CD4-positive, CD25-positive, alpha-beta regulatory T cell (primary cell): ENCODE measurements at regions not wholly inside any gene's neighbourhood (a gene's known extent, or its start where the extent isn't known, plus 50 kb on each side); places are given as distances from the start of the nearest gene placed in this dataset.

Source experiments
- ATAC-seq, 2 donors: fragments of 150-1000 bp; cut with Tn5 transposase; one replicate each; pipeline ENCODE4 v1.10.0; 2021; ENCODE audit warnings: low read depth in 2 of 2, moderate number of reproducible peaks in 2 of 2, moderate library complexity in 1 of 2
- DNase-seq, 3 donors: peaks; one replicate each; pipeline versions ENCODE4 v3.0.0 to v3.0.0-alpha.2; 2012 to 2022; ENCODE audit warnings: mixed read lengths in 1 of 3
- H3K27ac ChIP-seq: one replicate; pipeline ENCODE4 v1.7.0; 2013; ENCODE audit warnings: mild to moderate bottlenecking, low read length; ENCODE audit not compliant: insufficient read depth, poor library complexity, severe bottlenecking
- H3K27me3 ChIP-seq: one replicate; pipeline ENCODE4 v1.7.0; 2013; ENCODE audit warnings: low read length; ENCODE audit not compliant: control insufficient read depth, insufficient read depth
- H3K36me3 ChIP-seq: one replicate; pipeline ENCODE4 v1.7.0; 2013; ENCODE audit warnings: mild to moderate bottlenecking, low read length, moderate library complexity; ENCODE audit not compliant: control insufficient read depth, insufficient read depth
- H3K4me1 ChIP-seq: 2 replicates; pipeline ENCODE4 v1.7.0; 2013; ENCODE audit warnings: mild to moderate bottlenecking, low read length; ENCODE audit not compliant: insufficient read depth, control insufficient read depth, poor library complexity, severe bottlenecking
- H3K4me3 ChIP-seq: one replicate; pipeline ENCODE4 v1.7.0; 2013; ENCODE audit warnings: low read depth, mild to moderate bottlenecking, low read length, moderate library complexity
- H3K9me3 ChIP-seq, 2 experiments: 1 replicate in 1 of 2; 2 replicates in 1 of 2; pipeline ENCODE4 v1.7.0; 2013; ENCODE audit warnings: low read length in 2 of 2, mild to moderate bottlenecking in 1 of 2, moderate library complexity in 1 of 2; ENCODE audit not compliant: control insufficient read depth in 2 of 2
- H3K27ac Mint-ChIP-seq, 3 donors: one replicate each; pipeline ENCODE4 v1.8.0; 2020 to 2022; ENCODE audit warnings: mild to moderate bottlenecking in 3 of 3, mixed read lengths in 3 of 3, moderate library complexity in 2 of 3
- H3K27me3 Mint-ChIP-seq: one replicate; pipeline ENCODE4 v1.8.0; 2022; ENCODE audit warnings: mild to moderate bottlenecking, mixed read lengths
- H3K36me3 Mint-ChIP-seq: one replicate; pipeline ENCODE4 v1.8.0; 2020; ENCODE audit warnings: mixed read lengths
- H3K4me1 Mint-ChIP-seq, 4 donors: one replicate each; pipeline ENCODE4 v1.8.0; 2020 to 2022; ENCODE audit warnings: mixed read lengths in 4 of 4, mild to moderate bottlenecking in 1 of 4
- H3K4me3 Mint-ChIP-seq, 4 donors: one replicate each; pipeline ENCODE4 v1.8.0; 2020 to 2022; ENCODE audit warnings: mild to moderate bottlenecking in 4 of 4, mixed read lengths in 4 of 4, moderate library complexity in 3 of 4
- H3K9me3 Mint-ChIP-seq, 7 donors: one replicate each; pipeline ENCODE4 v1.8.0; 2020 to 2022; ENCODE audit warnings: mixed read lengths in 7 of 7, mild to moderate bottlenecking in 3 of 7, moderate library complexity in 2 of 7

DNA sequence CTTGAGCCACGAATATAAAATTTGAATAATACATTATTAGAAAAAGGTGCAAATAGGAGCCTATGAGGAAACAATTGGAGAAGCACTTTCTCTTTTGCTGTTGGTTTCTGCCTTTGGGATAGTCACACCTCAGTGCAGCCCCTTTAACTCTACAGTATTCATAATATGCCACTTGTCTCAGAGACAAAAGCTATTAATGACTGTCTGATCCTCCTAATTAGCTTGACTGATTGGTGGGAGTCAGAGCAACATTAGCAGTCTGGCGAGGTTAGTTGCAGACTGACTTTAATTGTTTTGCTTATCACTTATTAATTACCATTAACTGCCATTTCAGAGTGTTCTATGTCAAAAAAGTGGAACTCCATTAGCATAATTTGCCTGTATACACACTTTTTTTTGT, 225.0 kb upstream of the ARHGEF26 start:
- DNase-seq: no peak
- H3K9me3 Mint-ChIP-seq: no peaks in the 10 kb centered on the region
- ATAC-seq: no peak
- H3K4me1 Mint-ChIP-seq: no peaks in the 10 kb centered on the region
- Histone ChIP-seq H3K27ac (no peak overlapping the region), H3K27me3 (no peaks in the 10 kb centered on the region), H3K36me3 (no peaks in the 10 kb centered on the region), H3K9me3 (no peaks in the 10 kb centered on the region), H3K4me1 (no peaks in the 10 kb centered on the region), H3K4me3 (no peak overlapping the region)
- no peaks in the 10 kb centered on the region for H3K27me3 Mint-ChIP-seq
- H3K27ac Mint-ChIP-seq: no peak overlapping the region
- no peak overlapping the region for H3K4me3 Mint-ChIP-seq
- H3K36me3 Mint-ChIP-seq: no peaks in the 10 kb centered on the region

DNA sequence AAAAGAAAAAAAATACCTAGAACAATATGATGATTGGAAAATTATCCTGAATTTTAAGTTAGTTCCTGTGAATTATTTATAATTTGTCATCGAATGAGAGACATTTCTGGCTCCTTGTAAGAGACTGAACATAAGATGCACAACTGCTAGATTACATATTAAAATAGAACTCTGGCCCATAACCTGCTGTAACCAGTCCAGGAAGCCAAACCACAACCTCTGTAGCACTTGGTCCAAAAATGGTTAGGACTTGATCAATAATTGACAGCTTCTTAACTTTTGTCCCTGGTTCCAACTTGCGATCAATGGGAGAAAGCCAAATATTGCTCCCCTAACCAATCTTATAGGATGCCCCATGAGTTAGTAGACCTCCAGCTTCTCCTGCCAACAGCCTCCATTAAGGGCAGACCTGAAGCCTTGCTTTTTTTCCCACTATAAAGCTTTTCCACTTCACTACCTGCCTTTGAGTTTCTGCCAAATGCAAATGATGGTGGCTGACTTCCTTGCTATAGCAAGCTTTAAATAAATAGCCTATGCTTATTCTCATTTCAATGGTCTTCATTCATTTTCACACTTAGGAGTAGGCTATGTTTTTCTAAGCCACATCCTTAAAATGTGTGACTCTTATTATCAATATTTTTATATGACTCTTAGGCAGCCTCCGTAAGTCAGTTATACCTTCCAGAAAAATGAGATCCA, 224.0 kb upstream of the ARHGEF26 start:
- no peaks in the 10 kb centered on the region for H3K36me3 Mint-ChIP-seq

DNA sequence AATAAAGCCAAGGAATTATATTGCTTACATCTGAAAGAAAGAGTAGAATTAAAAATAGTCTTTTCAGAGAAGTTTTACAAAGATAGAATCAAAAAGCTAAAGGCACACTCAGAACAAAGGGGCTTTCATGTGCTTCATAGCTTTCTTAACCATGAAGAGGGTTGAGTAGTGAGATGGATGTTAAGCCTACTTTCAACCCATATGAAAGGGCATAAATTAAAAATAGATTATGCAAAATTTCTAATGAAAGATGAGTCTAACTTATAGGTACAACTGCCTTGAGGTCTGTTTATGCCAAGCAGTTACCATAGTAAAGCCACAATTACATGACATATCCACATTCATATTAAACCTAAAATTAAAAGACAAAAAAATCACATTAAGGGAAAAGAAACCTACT, 223.3 kb upstream of the ARHGEF26 start:
- peaks cover 0 to 3% (median 0%) of the 10 kb centered on the region in 7 donors for H3K9me3 Mint-ChIP-seq
- no peak overlapping the region for H3K4me3 Mint-ChIP-seq
- H3K4me3 ChIP-seq: no peak overlapping the region
- H3K9me3 ChIP-seq: no peaks in the 10 kb centered on the region
- no peak overlapping the region for H3K27ac ChIP-seq
- H3K27ac Mint-ChIP-seq: no peak overlapping the region
- no peak for DNase-seq
- no peaks in the 10 kb centered on the region for H3K36me3 Mint-ChIP-seq
- no peaks in the 10 kb centered on the region for H3K27me3 Mint-ChIP-seq
- no peaks in the 10 kb centered on the region for H3K27me3 ChIP-seq
- ATAC-seq: no peak
- H3K36me3 ChIP-seq: no peaks in the 10 kb centered on the region
- H3K4me1 Mint-ChIP-seq: no peaks in the 10 kb centered on the region
- no peaks in the 10 kb centered on the region for H3K4me1 ChIP-seq

More for the DNA sequence above, 224.0 kb upstream of the ARHGEF26 start:
- DNase-seq (no peak), ATAC-seq (no peak)
- H3K27me3 ChIP-seq: no peaks in the 10 kb centered on the region
- Mint-ChIP-seq H3K27me3 (no peaks in the 10 kb centered on the region), H3K4me1 (no peaks in the 10 kb centered on the region), H3K4me3 (no peak overlapping the region), H3K9me3 (no peaks in the 10 kb centered on the region), H3K27ac (no peak overlapping the region)
- H3K4me3 ChIP-seq: no peak overlapping the region
- H3K4me1 ChIP-seq: no peaks in the 10 kb centered on the region
- no peak overlapping the region for H3K27ac ChIP-seq
- no peaks in the 10 kb centered on the region for H3K36me3 ChIP-seq
- no peaks in the 10 kb centered on the region for H3K9me3 ChIP-seq

DNA sequence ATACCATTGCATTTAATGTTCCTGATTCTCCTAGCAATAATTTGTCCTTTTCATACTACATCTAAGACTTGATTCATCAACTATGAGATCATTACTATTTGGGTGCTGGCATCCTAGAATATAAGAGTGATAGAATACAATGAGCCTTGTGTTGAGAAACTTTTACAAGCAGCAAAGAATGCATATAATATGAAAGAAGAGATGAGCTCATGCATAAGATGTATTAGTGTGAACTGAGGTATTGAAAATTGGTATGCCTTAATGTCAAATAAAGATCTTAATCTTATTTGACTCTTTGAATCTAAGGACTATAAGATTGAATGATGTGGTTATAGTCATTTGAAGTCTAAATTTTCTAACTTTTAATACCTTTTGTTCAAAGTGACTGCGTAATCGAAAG, 220.0 kb upstream of the ARHGEF26 start:
- no peak overlapping the region for H3K4me3 Mint-ChIP-seq
- no peaks in the 10 kb centered on the region for H3K4me1 Mint-ChIP-seq
- no peak for ATAC-seq
- DNase-seq: no peak
- H3K4me3 ChIP-seq: no peak overlapping the region
- H3K36me3 ChIP-seq: no peaks in the 10 kb centered on the region
- no peaks in the 10 kb centered on the region for H3K27me3 ChIP-seq
- no peaks in the 10 kb centered on the region for H3K27me3 Mint-ChIP-seq
- H3K4me1 ChIP-seq: no peaks in the 10 kb centered on the region
- peaks cover 0 to 5% (median 2%) of the 10 kb centered on the region in 7 donors for H3K9me3 Mint-ChIP-seq
- no peaks in the 10 kb centered on the region for H3K36me3 Mint-ChIP-seq
- H3K27ac Mint-ChIP-seq: no peak overlapping the region
- H3K27ac ChIP-seq: no peak overlapping the region
- H3K9me3 ChIP-seq: no peaks in the 10 kb centered on the region

DNA sequence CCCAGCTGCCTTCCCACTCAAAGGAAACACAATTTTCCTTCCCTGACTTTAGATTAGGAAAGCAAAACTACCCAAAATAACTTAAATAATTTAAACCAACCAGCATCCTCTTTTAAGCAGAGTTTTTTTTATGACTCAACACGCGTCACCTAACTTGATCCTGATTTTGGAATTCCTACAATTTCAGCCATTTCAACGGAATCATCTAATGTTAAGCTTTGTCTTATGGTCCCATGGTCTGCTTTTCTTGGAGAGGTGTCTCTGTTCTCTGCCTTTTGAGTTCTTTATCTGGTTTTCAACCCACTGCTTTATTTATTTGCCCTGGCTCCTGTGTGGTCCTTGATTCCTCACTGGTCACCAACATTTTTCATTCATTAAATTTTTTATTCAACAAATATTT, 219.2 kb upstream of the ARHGEF26 start:
- H3K27me3 ChIP-seq: no peaks in the 10 kb centered on the region
- H3K36me3 ChIP-seq: no peaks in the 10 kb centered on the region
- no peak for ATAC-seq
- H3K27me3 Mint-ChIP-seq: no peaks in the 10 kb centered on the region
- H3K27ac ChIP-seq: no peak overlapping the region
- no peak for DNase-seq
- peaks cover 0 to 5% (median 2%) of the 10 kb centered on the region in 7 donors for H3K9me3 Mint-ChIP-seq
- no peaks in the 10 kb centered on the region for H3K9me3 ChIP-seq
- no peaks in the 10 kb centered on the region for H3K4me1 Mint-ChIP-seq
- H3K4me1 ChIP-seq: no peaks in the 10 kb centered on the region
- no peaks in the 10 kb centered on the region for H3K36me3 Mint-ChIP-seq
- H3K27ac Mint-ChIP-seq: no peak overlapping the region
- no peak overlapping the region for H3K4me3 ChIP-seq
- H3K4me3 Mint-ChIP-seq: no peak overlapping the region

DNA sequence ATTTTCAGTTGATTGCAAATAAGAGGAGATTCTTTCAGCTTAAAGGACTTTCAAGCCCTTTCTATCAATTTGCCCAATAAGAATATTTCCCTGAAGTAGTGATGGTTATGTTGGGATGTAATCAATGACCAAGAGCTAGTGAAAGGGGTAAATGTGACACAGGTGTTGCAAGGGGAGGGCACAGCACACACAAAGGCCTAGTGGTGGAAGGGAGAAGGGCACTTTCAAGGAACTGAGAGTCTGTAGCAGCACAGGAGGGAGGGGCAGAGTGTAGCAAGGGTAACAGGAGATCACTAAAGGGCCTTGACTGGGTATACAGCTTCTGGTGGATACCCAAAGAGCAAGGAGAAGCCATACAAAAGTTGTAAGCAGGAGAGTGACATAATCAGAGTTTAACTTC, 217.8 kb upstream of the ARHGEF26 start:
- no peaks in the 10 kb centered on the region for H3K36me3 ChIP-seq
- DNase-seq (no peak), ATAC-seq (no peak)
- Mint-ChIP-seq H3K27ac (no peak overlapping the region), H3K4me1 (no peaks in the 10 kb centered on the region), H3K36me3 (no peaks in the 10 kb centered on the region), H3K27me3 (no peaks in the 10 kb centered on the region), H3K9me3 (peaks cover 0 to 5% (median 3%) of the 10 kb centered on the region in 7 donors), H3K4me3 (no peak overlapping the region)
- H3K27me3 ChIP-seq: no peaks in the 10 kb centered on the region
- H3K9me3 ChIP-seq: no peaks in the 10 kb centered on the region
- no peak overlapping the region for H3K4me3 ChIP-seq
- H3K27ac ChIP-seq: no peak overlapping the region
- H3K4me1 ChIP-seq: no peaks in the 10 kb centered on the region

DNA sequence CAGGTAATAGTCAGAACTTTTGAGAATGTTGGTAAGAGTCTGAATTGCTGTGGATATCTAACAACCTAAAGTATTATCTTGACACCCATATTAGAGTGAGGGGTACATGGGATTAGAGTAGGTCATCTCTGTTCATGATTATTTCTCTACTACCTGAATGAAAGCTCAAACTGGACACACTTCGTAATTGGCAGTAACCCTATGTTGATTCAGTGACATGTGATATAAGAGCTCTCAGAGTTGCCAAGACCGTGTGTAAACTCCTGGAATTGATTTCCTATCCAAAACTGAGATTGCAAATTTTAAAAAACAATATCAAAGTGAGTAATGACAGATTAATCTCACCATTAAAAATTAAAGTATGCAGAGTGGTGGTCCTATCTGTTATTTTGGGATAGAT, 214.8 kb upstream of the ARHGEF26 start:
- Mint-ChIP-seq H3K4me1 (no peaks in the 10 kb centered on the region), H3K36me3 (no peaks in the 10 kb centered on the region), H3K4me3 (no peak overlapping the region), H3K27me3 (no peaks in the 10 kb centered on the region), H3K9me3 (peaks cover 0 to 5% (median 3%) of the 10 kb centered on the region in 7 donors), H3K27ac (no peak overlapping the region)
- H3K27me3 ChIP-seq: no peaks in the 10 kb centered on the region
- H3K36me3 ChIP-seq: no peaks in the 10 kb centered on the region
- DNase-seq: no peak
- H3K4me3 ChIP-seq: no peak overlapping the region
- H3K27ac ChIP-seq: no peak overlapping the region
- no peaks in the 10 kb centered on the region for H3K4me1 ChIP-seq
- no peak for ATAC-seq
- H3K9me3 ChIP-seq: no peaks in the 10 kb centered on the region

DNA sequence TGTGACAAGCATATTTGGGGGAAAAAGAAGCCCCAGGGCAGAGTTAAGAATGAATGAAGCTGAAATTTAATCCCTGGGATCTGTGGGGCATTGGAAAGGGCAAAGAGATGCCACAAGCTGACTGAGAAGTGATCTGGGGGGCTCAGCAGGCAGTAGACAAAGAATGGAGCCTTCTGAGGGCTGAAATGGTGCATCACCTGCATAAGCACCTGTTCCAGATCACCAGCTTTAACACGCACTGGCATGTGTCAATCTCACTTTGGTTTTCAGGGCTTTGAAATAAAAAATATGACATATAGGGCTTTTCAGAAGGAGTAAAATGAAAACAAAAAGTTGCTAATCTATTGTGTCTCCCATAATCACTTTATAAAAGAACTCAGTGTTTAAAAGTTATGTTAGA, 210.8 kb upstream of the ARHGEF26 start:
- Mint-ChIP-seq H3K4me3 (no peak overlapping the region), H3K27me3 (peaks cover 4% of the 10 kb centered on the region), H3K9me3 (peaks cover 0 to 3% (median 0%) of the 10 kb centered on the region in 7 donors), H3K36me3 (no peaks in the 10 kb centered on the region), H3K27ac (no peak overlapping the region), H3K4me1 (no peaks in the 10 kb centered on the region)
- Histone ChIP-seq H3K4me1 (no peaks in the 10 kb centered on the region), H3K36me3 (no peaks in the 10 kb centered on the region), H3K27me3 (no peaks in the 10 kb centered on the region), H3K4me3 (no peak overlapping the region), H3K9me3 (no peaks in the 10 kb centered on the region), H3K27ac (no peak overlapping the region)
- no peak for ATAC-seq
- DNase-seq: no peak
